Glomerular endothelial cell (primary cell): ENCODE measurements at regions not wholly inside any gene's neighbourhood (a gene's known extent, or its start where the extent isn't known, plus 50 kb on each side); places are given as distances from the start of the nearest gene placed in this dataset.

ENCODE experiments used
- DNase-seq: peaks from one replicate; pipeline ENCODE4 v3.0.0-alpha.2; 2011; ENCODE audit warnings: low read depth, low spot score; ENCODE audit errors: extremely low read depth

DNA sequence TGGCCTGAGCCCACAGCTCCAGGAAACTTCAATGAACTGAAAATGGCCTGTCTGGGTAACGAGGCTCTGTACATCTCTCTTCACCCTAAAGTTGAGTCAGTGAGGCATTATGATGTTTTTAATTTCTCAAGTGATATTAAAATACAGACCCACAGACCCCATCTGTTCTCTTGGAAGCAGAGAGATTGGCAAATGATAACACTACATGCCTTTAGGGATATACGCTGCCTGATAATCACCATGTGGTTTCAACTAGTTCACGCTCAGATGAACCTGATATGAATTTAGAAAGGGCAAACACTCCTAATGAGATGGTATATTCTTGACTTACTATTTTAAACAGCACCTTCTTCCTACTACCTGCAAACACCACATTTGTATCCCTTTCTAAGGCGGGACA is 127.5 kb downstream of the RFC3 start:
- DNase-seq = no peak

DNA sequence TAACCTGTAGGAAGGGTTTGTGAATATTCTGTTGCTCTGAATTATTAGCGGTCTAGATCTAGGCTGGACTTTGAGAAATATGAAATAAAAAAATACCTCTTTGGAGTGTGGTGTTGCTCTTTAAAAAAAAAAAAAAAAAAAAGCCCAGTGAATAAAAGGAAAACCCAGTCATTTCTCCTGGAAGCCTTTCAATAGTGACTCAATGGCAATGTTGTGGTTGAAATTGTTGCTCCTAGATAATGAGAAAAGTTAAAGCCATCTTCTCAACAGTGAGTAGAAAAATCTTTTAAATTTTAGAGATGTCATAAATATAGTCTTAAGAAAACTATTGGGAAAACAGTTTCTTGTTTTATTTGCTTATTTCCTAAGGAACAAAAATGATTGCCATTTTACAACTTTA is 135.3 kb downstream of the RFC3 start:
- DNase-seq = no peak

DNA sequence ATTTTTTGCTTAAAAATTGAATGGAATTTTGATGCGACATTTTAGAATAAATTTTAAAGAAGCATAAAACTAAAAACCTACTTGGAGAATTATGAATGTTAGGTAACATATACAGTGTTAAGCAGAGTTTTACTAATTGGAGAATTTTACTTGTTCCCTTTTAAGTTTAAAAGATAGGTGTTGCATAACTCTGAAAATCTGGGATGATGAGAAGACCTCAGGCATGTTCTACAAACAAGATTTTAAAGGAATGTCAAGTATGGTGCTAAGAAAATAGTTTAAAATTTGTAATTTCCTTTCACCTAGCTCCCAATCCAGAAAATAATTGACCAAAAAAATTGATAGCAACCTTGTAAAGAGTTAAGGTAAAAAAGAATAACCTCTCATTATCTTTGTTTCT is 135.8 kb downstream of the RFC3 start:
- DNase-seq = no peak

DNA sequence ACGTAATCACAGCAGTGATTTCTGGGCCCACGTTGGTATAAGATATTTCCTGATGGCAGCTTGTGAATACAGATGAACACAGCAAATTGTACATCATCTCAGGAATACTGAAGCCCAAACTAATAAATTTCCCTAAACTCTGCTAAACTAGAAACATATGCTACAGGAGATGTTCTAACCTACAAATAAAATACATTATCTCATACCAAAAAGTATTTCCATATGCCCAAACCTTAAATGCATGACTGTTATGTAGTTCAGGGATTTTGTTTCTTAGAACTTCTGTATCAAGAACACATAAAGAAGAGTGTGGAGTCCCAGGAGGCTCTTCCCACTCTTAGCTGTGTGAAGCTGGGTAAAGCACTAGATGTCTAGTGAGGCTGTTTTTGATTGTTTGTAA is 138.4 kb downstream of the RFC3 start:
- no peak for DNase-seq

DNA sequence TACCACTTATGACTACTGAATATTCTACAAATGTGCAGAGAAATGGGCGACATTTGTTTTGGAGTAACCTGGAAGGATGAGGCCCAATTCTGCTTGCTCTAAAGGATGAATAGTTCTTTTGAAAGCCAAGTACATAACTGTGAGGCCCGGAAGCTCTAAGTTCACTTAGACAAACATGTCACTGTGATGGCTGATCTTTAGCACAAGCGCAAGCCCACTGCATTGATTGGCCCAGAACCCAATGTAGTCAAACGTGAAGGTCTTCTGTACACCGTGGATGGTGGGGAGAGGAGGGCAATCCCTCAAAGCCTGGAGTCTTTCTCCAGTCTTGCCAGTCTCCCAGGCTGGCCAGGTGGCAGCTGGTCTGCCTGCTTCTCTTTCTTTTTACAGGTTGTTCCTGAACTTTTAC is 139.6 kb downstream of the RFC3 start:
- no peak for DNase-seq

DNA sequence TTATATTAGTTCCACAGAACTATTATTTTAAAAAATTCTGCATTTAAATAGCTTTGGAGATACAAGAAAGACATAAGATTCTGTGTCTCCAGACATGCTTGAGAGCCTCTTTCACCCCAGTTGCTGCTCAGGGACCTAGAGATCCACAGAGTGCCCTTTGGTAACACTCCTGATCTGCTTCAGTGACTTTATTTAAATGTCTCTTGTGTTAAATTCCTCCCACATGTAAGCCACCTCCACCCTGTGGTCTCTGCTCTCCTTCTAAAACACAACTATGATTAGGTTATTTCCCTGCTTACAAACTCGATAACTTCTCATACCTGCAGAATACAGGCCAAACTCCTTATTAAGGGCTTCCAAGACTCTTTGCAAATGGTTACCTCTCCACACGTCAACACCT is 141.0 kb downstream of the RFC3 start:
- DNase-seq = no peak

DNA sequence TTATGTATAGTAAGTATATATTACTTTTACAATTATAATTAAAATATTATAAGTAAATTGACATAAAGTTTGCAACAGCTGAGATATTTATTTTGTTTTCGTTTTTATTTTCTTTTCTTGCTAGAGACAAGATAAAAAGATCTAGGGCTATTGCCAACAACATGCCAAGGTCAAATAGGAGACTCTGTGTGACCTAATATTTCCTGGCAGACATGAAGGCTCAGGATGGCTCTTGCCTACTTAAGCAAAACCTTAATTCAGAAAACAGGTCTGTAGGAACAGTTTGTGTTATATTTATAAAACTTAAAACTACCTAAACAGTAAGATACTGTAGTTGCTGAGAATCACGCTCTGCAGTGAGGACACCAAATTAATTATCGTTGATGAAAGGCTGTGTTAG is 145.2 kb downstream of the RFC3 start:
- DNase-seq = no peak

DNA sequence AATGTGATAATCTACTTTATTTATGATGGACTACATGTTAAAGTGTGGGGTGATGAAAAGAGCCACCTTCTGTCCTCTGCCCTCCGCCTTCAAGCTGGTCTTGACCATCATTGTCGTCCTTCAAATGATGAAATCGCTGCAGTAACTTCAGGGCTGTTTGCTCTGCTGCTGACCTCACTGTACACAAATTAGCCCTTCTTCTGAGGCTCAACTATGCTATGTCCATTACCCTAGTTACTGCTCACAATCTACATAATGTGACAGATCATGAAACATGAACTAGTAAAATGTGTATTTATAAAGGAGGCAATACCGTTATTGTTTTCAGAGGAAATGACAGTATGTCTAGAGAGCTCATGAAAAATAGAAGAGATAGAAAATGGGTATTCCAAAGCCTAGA is 145.9 kb downstream of the RFC3 start:
- DNase-seq = no peak

DNA sequence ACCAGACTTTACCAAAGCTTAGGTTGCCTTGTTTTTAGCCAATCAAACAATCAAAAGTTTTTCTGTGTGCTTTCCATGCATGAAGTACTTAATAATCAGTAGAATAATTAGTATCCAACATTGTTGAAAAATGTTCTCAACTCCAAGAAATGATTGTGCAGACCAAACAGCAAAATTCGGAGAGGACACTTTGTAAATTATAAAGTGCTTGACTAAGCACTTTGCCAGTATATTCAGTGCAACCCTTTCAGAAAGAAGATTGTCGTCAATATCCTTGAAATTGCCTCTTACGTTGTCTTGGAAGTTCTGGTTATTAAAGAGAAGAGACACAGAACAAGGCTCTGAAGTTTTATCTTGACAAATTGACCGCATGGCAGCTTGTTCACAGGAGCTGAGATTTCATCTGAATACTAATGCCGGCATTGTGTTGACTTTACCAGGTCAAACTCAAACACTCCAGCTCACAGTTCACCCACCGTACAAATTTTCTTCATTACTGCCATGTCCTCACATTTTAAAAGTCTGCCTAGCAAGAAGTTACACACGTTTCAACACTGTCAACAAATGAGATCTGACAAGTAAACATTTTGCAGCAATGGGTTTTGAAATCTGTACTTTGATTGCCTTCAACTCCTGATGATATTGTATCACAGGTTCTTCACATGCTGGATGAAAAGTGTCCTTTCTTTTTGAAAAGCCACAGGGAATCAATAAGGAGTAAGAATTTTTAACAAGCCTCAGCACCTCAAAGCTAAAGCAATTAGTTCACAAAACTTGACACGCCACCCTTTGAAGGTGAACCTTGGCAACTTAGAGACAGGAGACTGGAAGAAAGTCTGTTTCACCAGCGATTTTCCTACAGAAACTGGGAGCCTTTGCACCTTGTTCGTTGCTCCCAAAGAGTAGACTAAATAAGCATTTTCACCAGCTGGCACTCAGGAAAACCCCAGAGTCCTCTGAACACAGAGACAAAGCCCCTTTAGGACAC is 150.9 kb downstream of the RFC3 start:
- no peak for DNase-seq

DNA sequence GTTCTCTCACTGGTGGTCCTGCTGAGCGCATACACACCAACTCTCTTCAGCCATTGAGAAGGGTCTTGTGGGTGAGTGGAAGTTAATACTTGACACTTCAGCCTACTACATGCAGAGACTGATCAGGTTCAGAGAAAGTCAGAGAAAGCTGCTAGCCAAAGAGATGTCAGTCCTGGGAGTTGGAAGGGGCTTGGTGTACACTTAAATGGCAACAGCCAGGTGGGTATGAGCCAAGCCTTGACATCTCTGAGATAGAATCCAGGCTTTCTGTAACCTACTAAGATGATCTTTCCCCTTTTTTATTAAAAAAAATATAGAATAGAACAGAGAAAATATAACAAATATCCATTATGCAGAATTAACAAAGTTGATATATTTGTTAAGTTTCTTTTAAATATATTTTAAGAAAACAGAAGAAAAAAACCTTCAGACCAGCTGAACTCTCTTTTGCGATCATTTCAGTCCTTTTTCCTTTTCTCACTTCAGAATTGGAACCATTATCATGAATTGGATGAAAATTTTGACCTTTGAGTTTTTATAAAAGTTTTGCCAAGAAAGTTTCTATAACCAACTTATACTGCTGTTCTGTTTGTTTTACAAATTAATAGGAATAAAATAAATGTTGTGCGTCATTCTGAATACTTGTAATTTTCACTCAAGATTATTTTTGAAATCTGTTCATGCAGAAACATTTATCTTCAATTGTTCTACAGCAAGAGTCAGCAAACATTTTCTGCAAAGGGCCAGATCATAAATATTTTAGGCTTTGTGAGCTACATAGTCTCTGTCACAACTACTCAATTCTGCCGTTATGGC is 153.0 kb downstream of the RFC3 start:
- DNase-seq = no peak

DNA sequence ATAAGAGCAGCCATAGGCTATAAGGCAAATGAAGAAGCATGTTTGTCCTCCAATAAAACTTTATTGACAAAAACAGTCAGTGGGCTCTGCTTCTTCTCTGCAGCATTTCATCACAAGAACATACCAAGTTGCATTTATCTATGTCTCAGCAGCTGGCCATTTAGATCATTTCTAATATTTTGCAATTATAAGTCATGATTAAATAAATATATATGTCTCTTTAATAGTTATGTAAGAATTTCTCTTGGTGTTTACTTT is 153.5 kb downstream of the RFC3 start:
- no peak for DNase-seq

DNA sequence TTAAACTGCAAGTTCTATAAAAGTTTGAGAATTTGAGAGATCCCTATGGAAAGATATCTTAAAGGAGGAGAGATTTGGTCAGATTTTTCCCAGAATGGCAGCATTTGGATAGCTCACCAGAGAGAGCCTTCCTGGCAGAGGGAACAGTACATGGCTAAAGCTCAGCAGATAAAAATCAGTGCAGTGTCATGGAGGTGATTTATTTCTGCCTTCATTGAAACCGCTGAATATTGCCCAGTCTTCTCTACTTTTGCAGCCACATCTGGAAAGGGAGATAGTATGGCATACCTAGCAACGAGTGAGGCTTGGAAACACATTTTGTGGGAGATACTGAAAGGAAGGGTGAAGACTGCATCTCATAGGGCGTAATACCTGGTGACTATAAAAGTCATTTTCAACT is 155.2 kb downstream of the RFC3 start:
- no peak for DNase-seq

DNA sequence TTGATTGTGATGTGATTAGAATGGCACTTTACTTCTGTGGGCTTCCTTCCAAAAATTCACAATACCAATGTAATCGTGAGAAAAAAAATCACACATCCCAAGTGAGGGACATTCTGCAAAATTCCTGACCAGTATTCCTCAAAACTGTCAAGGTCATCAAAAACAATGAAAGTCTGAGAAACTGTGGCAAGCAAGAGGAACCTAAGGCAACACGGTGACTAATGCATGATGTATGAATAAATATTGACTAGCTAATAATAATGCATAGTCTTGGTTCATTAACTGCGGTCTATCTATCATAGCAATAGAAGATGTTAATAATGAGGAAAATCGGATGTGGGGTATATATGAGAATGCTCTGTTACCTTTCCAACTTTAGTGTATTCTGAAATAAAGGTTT is 159.0 kb downstream of the RFC3 start:
- DNase-seq = no peak

DNA sequence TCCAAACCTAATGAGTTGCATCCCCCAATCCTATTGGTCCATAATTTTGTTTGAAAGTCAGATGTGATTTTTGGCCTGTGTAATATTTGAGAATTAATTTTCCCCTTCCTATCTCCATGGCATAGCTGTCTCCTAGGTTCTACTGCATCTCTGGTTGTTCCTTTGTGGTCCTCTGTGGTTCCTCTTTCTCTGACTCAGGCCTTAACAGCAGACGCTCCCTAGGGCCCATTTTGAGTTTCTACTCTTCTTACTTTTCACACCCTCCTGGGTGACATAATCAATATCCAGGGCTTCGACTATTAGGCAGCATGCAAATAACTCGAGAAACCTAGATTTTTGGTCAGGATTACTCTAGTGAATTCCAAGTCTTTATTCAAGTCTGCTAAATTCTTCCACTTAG is 160.7 kb downstream of the RFC3 start:
- DNase-seq = no peak

DNA sequence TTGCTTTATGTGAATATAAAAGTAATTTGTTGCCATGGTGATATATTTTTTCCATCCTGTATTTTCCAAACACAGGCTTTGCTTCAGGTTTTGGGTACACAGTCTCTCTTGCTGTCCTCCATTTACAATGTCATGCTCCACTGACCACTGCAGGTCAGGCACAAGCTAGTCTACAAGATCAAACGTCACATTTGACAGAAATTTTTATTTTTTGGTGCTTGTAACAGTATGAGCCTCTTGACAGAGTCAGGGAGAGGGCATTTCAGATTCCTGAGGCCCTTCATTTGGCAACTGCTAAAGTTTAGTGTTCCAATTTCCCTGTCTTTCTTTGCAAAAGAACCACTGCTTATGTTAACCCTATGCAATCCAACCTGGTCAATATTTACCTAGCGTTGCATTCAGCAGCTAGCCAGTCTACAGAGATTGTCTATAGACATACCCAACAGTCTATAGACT is 175.0 kb downstream of the RFC3 start:
- DNase-seq = no peak

DNA sequence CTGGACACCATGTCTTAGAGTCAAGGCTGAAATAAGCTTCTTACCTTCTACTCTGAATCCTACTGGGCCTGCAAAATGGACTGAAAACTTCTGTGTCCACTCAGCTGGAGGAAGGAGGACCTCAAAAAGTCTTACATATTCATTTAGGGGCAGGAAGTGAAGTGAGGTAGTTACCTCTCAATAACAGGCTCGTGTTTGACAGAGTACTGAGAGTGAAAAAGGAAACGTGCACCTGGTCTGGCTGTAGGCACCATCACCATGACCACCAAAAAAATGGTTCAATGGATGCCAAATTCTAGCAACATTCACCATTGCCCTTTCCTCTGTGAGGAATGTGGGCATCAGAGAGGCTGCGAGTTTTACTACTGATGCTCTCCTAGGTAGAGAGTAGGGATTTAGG is 176.2 kb downstream of the RFC3 start:
- DNase-seq = no peak

DNA sequence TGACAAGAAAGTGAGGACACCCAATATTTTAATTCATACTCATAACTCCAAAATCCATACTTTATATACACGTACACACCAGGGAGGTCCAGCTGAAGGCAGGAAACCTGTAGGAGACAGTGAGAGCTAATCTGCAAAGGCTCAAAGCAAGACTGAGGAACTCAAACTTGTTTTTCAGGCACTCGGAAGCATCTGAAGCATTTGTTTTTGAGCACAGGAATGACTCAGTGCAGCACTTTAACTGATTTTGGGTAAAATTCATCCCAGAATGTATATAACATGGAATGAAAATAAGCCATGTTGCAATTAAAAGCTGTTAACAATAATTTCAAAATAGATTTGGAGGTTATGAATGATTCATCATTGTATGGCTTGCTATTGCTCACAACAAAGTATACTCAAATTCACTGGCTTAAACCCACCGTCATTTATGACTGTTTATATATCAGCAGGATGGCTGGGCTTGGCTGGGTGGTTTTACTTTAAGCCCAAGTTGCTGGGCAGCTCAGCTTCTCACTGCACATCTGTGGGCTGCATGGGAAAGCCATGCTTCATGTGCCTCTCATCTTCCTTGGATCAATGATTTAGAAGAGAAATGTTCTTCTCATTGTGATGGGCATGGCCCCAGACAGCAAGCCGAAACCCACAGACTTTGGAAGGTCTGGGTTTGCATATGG is 177.0 kb downstream of the RFC3 start:
- DNase-seq = no peak

DNA sequence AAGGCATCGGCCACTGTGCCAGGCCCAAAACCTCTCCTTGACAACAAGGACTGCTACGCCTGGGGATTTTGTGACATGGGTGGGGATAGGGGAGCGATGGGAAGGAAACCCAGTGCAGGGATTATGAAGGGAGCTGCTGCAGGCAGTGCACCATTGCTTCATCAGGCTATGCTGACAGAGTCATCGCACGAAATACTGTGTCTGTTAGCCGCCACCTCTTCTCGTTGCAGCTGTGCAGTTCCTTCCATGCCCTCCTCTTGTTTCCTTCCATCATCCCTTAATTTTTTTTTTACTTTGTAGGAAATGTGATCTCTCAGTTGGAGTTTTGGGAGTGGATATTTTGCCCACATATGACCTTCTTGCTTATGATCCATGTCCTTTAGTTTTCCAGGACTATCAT is 178.7 kb downstream of the RFC3 start:
- DNase-seq = no peak

DNA sequence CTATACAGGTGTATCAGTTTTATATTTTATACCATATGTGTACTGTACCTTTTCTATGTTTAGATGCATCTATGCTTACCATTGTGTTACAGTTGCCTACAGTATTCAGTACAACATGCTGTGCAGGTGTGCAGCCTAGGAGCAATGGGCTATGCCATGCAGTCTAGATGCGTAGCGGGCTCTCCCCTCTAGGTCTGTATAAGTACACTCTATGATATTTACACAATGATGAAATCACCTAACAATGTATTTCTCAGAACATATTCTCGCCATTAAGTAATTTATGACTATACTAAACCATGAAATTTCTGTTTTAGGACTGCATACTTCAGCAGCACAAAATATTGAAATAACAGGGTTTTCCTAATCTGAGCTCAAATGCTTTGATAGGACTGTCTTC is 179.6 kb downstream of the RFC3 start:
- no peak for DNase-seq

DNA sequence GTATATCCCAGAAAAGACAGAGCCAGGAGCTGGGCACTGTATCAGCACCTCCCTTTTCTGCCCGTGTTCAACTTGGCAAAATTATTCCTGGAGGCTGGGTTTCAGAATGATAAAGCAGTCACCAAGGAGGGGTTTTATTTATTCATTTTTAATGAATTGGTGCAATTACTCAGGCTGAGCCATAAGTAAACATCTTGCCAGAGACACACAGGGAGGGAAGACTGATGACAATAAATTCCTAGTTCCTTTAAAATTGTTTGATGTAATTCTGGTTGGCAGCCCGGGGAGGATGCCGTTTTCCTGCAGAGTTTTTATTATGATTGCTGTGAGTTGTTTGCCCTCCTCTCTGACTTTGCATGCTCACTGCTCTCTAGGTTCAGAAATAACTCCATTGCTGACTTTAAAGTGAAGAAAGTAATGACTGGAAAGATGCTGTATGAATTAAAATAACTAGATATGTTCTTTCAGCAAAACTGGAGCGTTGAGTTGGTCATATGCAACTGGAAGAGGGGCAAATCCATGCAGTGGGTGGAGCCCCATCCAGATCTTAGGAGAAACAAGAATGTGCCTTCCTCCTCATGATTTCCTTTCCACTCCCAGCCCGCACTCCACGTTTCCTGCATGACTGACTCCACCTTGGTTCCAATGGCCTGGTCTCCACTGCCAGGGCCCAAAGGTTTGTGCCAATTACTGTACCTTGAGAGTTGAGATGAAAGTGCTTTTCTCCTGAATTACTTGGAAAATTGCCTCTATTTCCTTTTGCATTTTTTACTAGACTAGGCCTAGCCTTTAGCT is 182.1 kb downstream of the RFC3 start:
- DNase-seq = no peak

DNA sequence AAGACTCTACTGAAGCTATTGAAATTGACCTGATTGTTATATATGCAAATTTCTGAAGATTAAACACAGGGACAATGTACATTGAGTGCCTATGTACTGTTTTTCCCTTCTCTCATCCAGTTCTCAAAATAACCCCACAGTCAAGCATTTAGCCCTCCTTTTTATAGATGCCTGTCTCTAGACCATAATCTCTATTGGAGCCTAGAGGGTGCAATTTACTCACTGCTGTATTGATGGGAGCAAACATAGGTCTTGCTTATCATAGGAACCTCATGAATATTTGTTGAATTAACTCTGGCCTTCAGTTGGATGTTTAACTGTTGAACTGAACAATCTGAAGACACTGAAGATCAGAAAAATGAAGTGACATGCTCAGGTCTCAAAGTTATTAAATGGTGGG is 183.0 kb downstream of the RFC3 start:
- DNase-seq = no peak
